H1 (cell line): ENCODE measurements at regions not wholly inside any gene's neighbourhood (a gene's known extent, or its start where the extent isn't known, plus 50 kb on each side); places are given as distances from the start of the nearest gene placed in this dataset.

Source experiments
- CEBPB ChIP-seq: IDR thresholded peaks from 2 replicates; pipeline ENCODE4 v1.6.1; 2012; ENCODE audit warnings: low read depth, low read length
- SP2 ChIP-seq: IDR thresholded peaks from 2 replicates; pipeline ENCODE4 v1.6.1; 2012; ENCODE audit warnings: mild to moderate bottlenecking, low read length, inconsistent platforms

GRCh38 chr7:41830271-41830670 lies 127.4 kb upstream of the INHBA start (continued):
- TF ChIP-seq CEBPB (no peak), SP2 (no peak)
